K562 (cell line): ENCODE measurements at regions not wholly inside any gene's neighbourhood (a gene's known extent, or its start where the extent isn't known, plus 50 kb on each side); places are given as distances from the start of the nearest gene placed in this dataset.

ENCODE experiments used
- CC2D1A ChIP-seq: fragments of 450-650 bp; IDR thresholded peaks from 2 replicates; pipeline ENCODE4 v1.6.1; 2017; ENCODE audit warnings: mild to moderate bottlenecking
- CEBPZ ChIP-seq: fragments of 150-350 bp; IDR thresholded peaks from 2 replicates; pipeline ENCODE4 v1.6.1; 2014; ENCODE audit warnings: low read depth, mild to moderate bottlenecking, low read length, borderline replicate concordance
- CTCF ChIP-seq, 3 experiments: IDR thresholded peaks in 2 of 3; conservative IDR thresholded peaks in 1 of 3; 2 replicates each; pipeline ENCODE4 v1.5.1; 2011 to 2012; ENCODE audit warnings: low read length in 3 of 3, mild to moderate bottlenecking in 3 of 3, control low read depth in 2 of 3, improper control_type of control experiment in 1 of 3, inconsistent platforms in 1 of 3, low read depth in 1 of 3, mixed read lengths in 1 of 3, moderate library complexity in 1 of 3; ENCODE audit not compliant: insufficient read depth in 2 of 3
- FOXM1 ChIP-seq, 2 experiments: fragments of 450-650 bp in 1 of 2; sonication (generic) in 1 of 2; formaldehyde crosslinking in 1 of 2; IDR thresholded peaks; 2 replicates each; pipeline versions ENCODE4 v1.6.1 to v1.9.0; 2017 to 2022; ENCODE audit warnings: low read depth in 2 of 2, mild to moderate bottlenecking in 2 of 2, missing genetic modification reagents in 1 of 2, moderate library complexity in 1 of 2
- KDM1A ChIP-seq, 2 experiments: fragments of 450-650 bp; IDR thresholded peaks; 2 replicates each; pipeline ENCODE4 v1.6.1; 2016; ENCODE audit warnings: mild to moderate bottlenecking in 2 of 2
- MXI1 ChIP-seq: IDR thresholded peaks from 2 replicates; pipeline ENCODE4 v1.6.1; 2011; ENCODE audit warnings: low read depth, mild to moderate bottlenecking, improper control_type of control experiment, low read length
- SIN3B ChIP-seq: fragments of 450-650 bp; IDR thresholded peaks from 2 replicates; pipeline ENCODE4 v1.6.1; 2017; ENCODE audit warnings: low read depth, mild to moderate bottlenecking, moderate library complexity
- ZHX1 ChIP-seq: fragments of 150-350 bp; conservative IDR thresholded peaks from 2 replicates; pipeline ENCODE4 v1.6.1; 2014; ENCODE audit warnings: low read length
- ZNF398 ChIP-seq: fragments of 250-450 bp; sonication (Bioruptor Pico); IDR thresholded peaks from 2 replicates; pipeline ENCODE4 v1.8.0; 2021; ENCODE audit warnings: moderate library complexity, mild to moderate bottlenecking, inconsistent platforms

GRCh38 chr1:221478050-221478949 is 263.6 kb downstream of the DUSP10 start:
- TF ChIP-seq CC2D1A (no peak), SIN3B (no peak), CTCF (IDR thresholded peaks at IDR 0.05 in 2 of 3, conservative IDR thresholded peaks at IDR 0.05 in 1 of 3; ENCODE audit: insufficient read depth in 2 of 3, low read depth in 1 of 3, low read length in 3 of 3) (peak; percentile 43 to 61 (median 54); a peak in 4 of 6 replicates), CEBPZ (no peak), KDM1A (IDR thresholded peaks at IDR 0.05) (no peak), MXI1 (no peak), ZHX1 (no peak), ZNF398 (CRISPR knock-in tag) (no peak), FOXM1 (IDR thresholded peaks at IDR 0.05; ENCODE audit: low read depth) (no peak), FOXM1 (CRISPR knock-in tag; IDR thresholded peaks at IDR 0.05; ENCODE audit: low read depth) (no peak)
